ENCODE measurements at regions not wholly inside any gene's neighbourhood (a gene's known extent, or its start where the extent isn't known, plus 50 kb on each side); places are given as distances from the start of the nearest gene placed in this dataset.

DNA sequence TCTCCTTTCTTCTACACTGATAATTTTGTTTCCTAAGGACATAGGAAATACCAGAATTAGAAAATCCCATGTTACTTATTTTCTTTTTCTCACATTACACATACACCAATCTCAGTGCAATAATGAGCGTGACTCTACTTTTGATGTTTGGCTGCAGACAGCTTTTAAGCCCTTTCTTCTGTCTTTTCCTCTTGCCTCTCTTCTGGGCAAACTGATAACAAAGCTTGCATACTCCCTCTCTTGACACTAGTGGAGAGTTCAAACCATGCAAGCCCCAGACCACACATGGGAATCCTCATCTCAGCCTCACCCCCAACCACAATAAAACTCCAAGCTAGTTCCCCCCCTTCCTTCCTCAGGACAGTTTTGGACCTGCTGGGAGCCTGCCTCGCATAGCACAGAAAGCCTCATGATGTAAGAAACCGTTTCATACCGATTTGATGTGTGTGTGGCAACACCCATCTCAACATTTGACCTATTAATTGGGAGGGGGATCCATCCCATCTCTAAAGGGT lies 161.9 kb downstream of the EMP1 start:
- intact Hi-C loops (cut with DNase I): no loop called here
- H3K36me3 ChIP-seq (ENCODE audit: insufficient read depth in 1 of 2, low read depth in 1 of 2): no peaks in the 10 kb centered on the region
- TF ChIP-seq CTCF (IDR thresholded peaks at IDR 0.05): no peak
- H3K9me3 ChIP-seq: no peaks in the 10 kb centered on the region
- no peaks in the 10 kb centered on the region for H3K27me3 ChIP-seq (ENCODE audit: insufficient read depth in 3 of 3, low read length in 2 of 3)
- H3K27ac ChIP-seq: no peak overlapping the region
- H3K4me3 ChIP-seq: no peak overlapping the region
- no peak for DNase-seq
- no peaks in the 10 kb centered on the region for H3K4me1 ChIP-seq
- WGBS, 3 donors: 54 to 60% (median 56%) methylated on average over 4 of the region's 4 CpGs
- ATAC-seq: no peak

DNA sequence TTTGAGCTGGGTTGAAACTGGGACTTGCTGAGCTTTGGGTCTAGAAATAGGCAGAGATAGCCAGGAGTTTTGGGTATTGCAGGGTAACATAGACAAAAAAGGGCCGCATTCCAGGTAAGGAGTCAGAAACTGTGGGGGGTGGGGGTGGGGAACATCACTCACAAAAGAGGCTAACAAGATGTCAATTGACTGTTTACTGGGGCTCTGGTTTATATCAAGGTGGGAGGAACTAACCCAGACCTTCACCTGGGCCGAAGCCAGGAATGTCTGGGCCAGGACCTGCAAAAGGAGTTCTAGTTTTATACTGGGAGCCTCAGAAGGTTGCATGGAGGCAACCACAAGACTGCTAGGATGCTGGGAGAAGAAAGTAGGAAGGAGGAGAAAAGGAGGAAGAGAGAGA lies 154.4 kb downstream of the EMP1 start:
- DNase-seq (no peak), ATAC-seq (no peak)
- no peak overlapping the region for H3K4me3 ChIP-seq
- no peaks in the 10 kb centered on the region for H3K4me1 ChIP-seq
- no peaks in the 10 kb centered on the region for H3K9me3 ChIP-seq
- no peaks in the 10 kb centered on the region for H3K27me3 ChIP-seq (ENCODE audit: insufficient read depth in 3 of 3, low read length in 2 of 3)
- H3K27ac ChIP-seq: no peak overlapping the region
- WGBS, 3 donors: 89 to 100% (median 92%) methylated on average over 2 of the region's 2 CpGs
- no peak for TF ChIP-seq CTCF (IDR thresholded peaks at IDR 0.05)
- intact Hi-C loops (cut with DNase I): no loop called here
- no peaks in the 10 kb centered on the region for H3K36me3 ChIP-seq (ENCODE audit: insufficient read depth in 1 of 2, low read depth in 1 of 2)

- no peak for TF ChIP-seq CTCF (IDR thresholded peaks at IDR 0.05)
- intact Hi-C loops (cut with DNase I): no loop called here
- WGBS, 3 donors: 68 to 95% (median 70%) methylated on average over 2 of the region's 2 CpGs
- Histone ChIP-seq H3K9me3 (no peaks in the 10 kb centered on the region), H3K4me1 (no peaks in the 10 kb centered on the region), H3K36me3 (ENCODE audit: insufficient read depth in 1 of 2, low read depth in 1 of 2) (no peaks in the 10 kb centered on the region), H3K4me3 (no peak overlapping the region), H3K27ac (no peak overlapping the region), H3K27me3 (ENCODE audit: insufficient read depth in 3 of 3, low read length in 2 of 3) (no peaks in the 10 kb centered on the region)
- DNase-seq (no peak), ATAC-seq (no peak)
These were observed 153.9 kb downstream of the EMP1 start for GRCh38 chr12:13350381-13350780.

- 89 to 100% (median 94%) methylated on average over 1 of the region's 1 CpG for WGBS, 3 donors
- ATAC-seq (no peak), DNase-seq (no peak)
- Histone ChIP-seq H3K9me3 (no peaks in the 10 kb centered on the region), H3K27ac (no peak overlapping the region), H3K4me1 (no peaks in the 10 kb centered on the region), H3K4me3 (no peak overlapping the region), H3K36me3 (ENCODE audit: insufficient read depth in 1 of 2, low read depth in 1 of 2) (no peaks in the 10 kb centered on the region), H3K27me3 (ENCODE audit: insufficient read depth in 3 of 3, low read length in 2 of 3) (no peaks in the 10 kb centered on the region)
- TF ChIP-seq CTCF (IDR thresholded peaks at IDR 0.05): no peak
- intact Hi-C loops (cut with DNase I): no loop called here
These were observed 151.9 kb downstream of the EMP1 start for GRCh38 chr12:13348464-13348863.
